Endodermal cell (in vitro differentiated cells): ENCODE measurements at regions not wholly inside any gene's neighbourhood (a gene's known extent, or its start where the extent isn't known, plus 50 kb on each side); places are given as distances from the start of the nearest gene placed in this dataset.

Experiments
- DNase-seq: peaks from one replicate; pipeline ENCODE4 v3.0.0-alpha.2; 2017
- H3K27ac ChIP-seq: 2 replicates; pipeline ENCODE4 v1.5.1; 2013; ENCODE audit warnings: mild to moderate bottlenecking, low read depth, low read length, moderate library complexity
- H3K27me3 ChIP-seq: 2 replicates; pipeline ENCODE4 v1.6.1; 2013; ENCODE audit warnings: mild to moderate bottlenecking, low read length, moderate library complexity; ENCODE audit not compliant: insufficient read depth, control insufficient read depth, poor library complexity, severe bottlenecking
- H3K36me3 ChIP-seq: 2 replicates; pipeline ENCODE4 v1.7.0; 2013; ENCODE audit warnings: mild to moderate bottlenecking, low read length, moderate library complexity; ENCODE audit not compliant: control insufficient read depth, insufficient read depth
- H3K4me1 ChIP-seq: one replicate; pipeline ENCODE4 v1.7.0; 2013; ENCODE audit warnings: low read length; ENCODE audit not compliant: control insufficient read depth, insufficient read depth
- H3K4me3 ChIP-seq: 2 replicates; pipeline ENCODE4 v1.5.1; 2013; ENCODE audit warnings: mild to moderate bottlenecking, low read length, moderate library complexity
- H3K9ac ChIP-seq: 2 replicates; pipeline ENCODE4 v1.6.1; 2013; ENCODE audit warnings: mild to moderate bottlenecking, low read length, moderate library complexity; ENCODE audit not compliant: poor library complexity, severe bottlenecking; ENCODE audit errors: extremely low read depth
- H3K9me3 ChIP-seq: 2 replicates; pipeline ENCODE4 v1.6.1; 2013; ENCODE audit warnings: mild to moderate bottlenecking, low read length, moderate library complexity; ENCODE audit not compliant: control insufficient read depth
- H3K27ac Mint-ChIP-seq: 2 replicates; pipeline ENCODE4 v1.8.0; 2020; ENCODE audit warnings: mixed read lengths
- H3K27me3 Mint-ChIP-seq: 2 replicates; pipeline ENCODE4 v1.8.0; 2021; ENCODE audit warnings: mild to moderate bottlenecking, mixed read lengths; ENCODE audit not compliant: insufficient read depth
- H3K36me3 Mint-ChIP-seq: 2 replicates; pipeline ENCODE4 v1.8.0; 2020; ENCODE audit warnings: low read depth, mixed read lengths
- H3K4me1 Mint-ChIP-seq: 2 replicates; pipeline ENCODE4 v1.8.0; 2020; ENCODE audit warnings: mixed read lengths
- H3K4me3 Mint-ChIP-seq: 2 replicates; pipeline ENCODE4 v1.8.0; 2020; ENCODE audit warnings: mild to moderate bottlenecking, moderate library complexity, mixed read lengths
- H3K9me3 Mint-ChIP-seq: 2 replicates; pipeline ENCODE4 v1.8.0; 2020; ENCODE audit warnings: mild to moderate bottlenecking, mixed read lengths
- WGBS, 2 experiments: methylation state at CpG; one replicate each; pipeline versions ENCODE4 v1.1.5 to v1.1.7; 2013; ENCODE audit warnings: missing lambda C conversion rate in 2 of 2, mixed read lengths in 1 of 2; ENCODE audit not compliant: insufficient coverage in 1 of 2, insufficient read length in 1 of 2; 5-methylcytosine and 5-hydroxymethylcytosine counted together
- TF ChIP-seq, protein P1 (sequence below): fragments of 200-600 bp; sonication (generic); conservative IDR thresholded peaks from 2 replicates; pipeline ENCODE4 v1.5.0; 2021; ENCODE audit warnings: antibody characterized with exemption, mild to moderate bottlenecking

DNA sequence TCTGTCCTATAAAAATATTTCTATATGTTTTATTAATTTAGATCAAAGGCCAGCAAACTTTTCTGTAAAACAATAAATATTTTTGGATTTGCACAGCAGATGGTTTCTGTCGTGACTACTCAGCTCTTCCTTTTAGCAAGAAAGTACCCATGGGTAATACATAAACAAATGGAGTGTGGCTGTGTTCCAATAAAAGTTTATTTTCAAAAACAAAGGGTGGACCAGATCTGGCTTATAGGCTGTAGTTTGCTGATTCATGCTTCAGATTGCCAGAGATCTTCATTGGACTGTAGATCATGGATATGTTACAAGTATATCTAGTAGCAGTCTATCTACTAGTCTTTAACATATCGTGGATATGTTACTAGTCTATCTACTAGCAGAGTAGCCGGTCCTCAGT lies 590.5 kb downstream of the CSNK1G3 start:
- WGBS, 2 experiments: 98 to 100% methylated on average over 1 to 2 of the region's 3 CpGs
- H3K4me3 Mint-ChIP-seq: no peak overlapping the region
- H3K27ac ChIP-seq: no peak overlapping the region

GRCh38 chr5:124093658-124094057 lies 581.7 kb downstream of the CSNK1G3 start:
- Mint-ChIP-seq H3K27ac (no peak overlapping the region), H3K4me3 (no peak overlapping the region), H3K4me1 (peaks cover 1% of the 10 kb centered on the region), H3K36me3 (no peaks in the 10 kb centered on the region), H3K27me3 (no peaks in the 10 kb centered on the region), H3K9me3 (peaks cover 21% of the 10 kb centered on the region)
- Histone ChIP-seq H3K4me3 (no peak overlapping the region), H3K9me3 (peaks cover 21% of the 10 kb centered on the region), H3K36me3 (no peaks in the 10 kb centered on the region), H3K9ac (no peak overlapping the region), H3K27ac (no peak overlapping the region), H3K4me1 (no peaks in the 10 kb centered on the region), H3K27me3 (no peaks in the 10 kb centered on the region)
- DNase-seq: no peak
- TF ChIP-seq, protein P1, sequence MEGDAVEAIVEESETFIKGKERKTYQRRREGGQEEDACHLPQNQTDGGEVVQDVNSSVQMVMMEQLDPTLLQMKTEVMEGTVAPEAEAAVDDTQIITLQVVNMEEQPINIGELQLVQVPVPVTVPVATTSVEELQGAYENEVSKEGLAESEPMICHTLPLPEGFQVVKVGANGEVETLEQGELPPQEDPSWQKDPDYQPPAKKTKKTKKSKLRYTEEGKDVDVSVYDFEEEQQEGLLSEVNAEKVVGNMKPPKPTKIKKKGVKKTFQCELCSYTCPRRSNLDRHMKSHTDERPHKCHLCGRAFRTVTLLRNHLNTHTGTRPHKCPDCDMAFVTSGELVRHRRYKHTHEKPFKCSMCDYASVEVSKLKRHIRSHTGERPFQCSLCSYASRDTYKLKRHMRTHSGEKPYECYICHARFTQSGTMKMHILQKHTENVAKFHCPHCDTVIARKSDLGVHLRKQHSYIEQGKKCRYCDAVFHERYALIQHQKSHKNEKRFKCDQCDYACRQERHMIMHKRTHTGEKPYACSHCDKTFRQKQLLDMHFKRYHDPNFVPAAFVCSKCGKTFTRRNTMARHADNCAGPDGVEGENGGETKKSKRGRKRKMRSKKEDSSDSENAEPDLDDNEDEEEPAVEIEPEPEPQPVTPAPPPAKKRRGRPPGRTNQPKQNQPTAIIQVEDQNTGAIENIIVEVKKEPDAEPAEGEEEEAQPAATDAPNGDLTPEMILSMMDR: no peak
- 71% methylated on average over 1 of the region's 1 CpG; no CpG with 5 or more reads in 1 of the 2 experiments for WGBS, 2 experiments

More for the DNA sequence above, 590.5 kb downstream of the CSNK1G3 start:
- no peak overlapping the region for H3K9ac ChIP-seq
- no peaks in the 10 kb centered on the region for H3K9me3 Mint-ChIP-seq
- no peak overlapping the region for H3K4me3 ChIP-seq
- H3K27ac Mint-ChIP-seq: no peak overlapping the region
- no peaks in the 10 kb centered on the region for H3K4me1 ChIP-seq
- no peaks in the 10 kb centered on the region for H3K27me3 Mint-ChIP-seq
- H3K36me3 Mint-ChIP-seq: no peaks in the 10 kb centered on the region
- no peaks in the 10 kb centered on the region for H3K9me3 ChIP-seq
- H3K36me3 ChIP-seq: no peaks in the 10 kb centered on the region
- no peak for DNase-seq
- no peaks in the 10 kb centered on the region for H3K27me3 ChIP-seq
- H3K4me1 Mint-ChIP-seq: no peaks in the 10 kb centered on the region
- TF ChIP-seq, protein P1: no peak

DNA sequence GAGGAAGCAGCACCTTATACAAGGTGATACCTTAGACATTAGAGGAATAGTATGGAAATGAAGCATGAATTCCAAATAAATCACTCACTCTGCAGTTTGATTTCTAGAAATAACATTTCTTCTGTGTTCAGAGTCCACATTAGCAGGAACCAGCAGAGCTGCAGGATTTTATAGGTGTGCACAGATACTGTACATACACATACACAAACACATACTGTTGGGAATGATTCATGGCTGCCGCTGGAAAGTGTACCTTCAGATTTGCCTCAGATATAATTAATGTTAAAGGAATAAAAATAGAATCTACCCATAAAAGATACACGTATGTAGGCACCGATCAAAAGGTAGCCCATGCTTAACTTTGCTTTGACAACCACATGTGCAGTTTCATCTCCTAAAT lies 578.1 kb downstream of the CSNK1G3 start:
- H3K36me3 ChIP-seq: no peaks in the 10 kb centered on the region
- no peak for DNase-seq
- peaks cover 18% of the 10 kb centered on the region for H3K4me1 Mint-ChIP-seq
- H3K36me3 Mint-ChIP-seq: no peaks in the 10 kb centered on the region
- no peak overlapping the region for H3K27ac Mint-ChIP-seq
- H3K9me3 ChIP-seq: peaks cover 20% of the 10 kb centered on the region
- no peak overlapping the region for H3K27ac ChIP-seq
- no peak overlapping the region for H3K4me3 ChIP-seq
- TF ChIP-seq, protein P1: no peak
- H3K9me3 Mint-ChIP-seq: peaks cover 14% of the 10 kb centered on the region
- peaks cover 5% of the 10 kb centered on the region for H3K4me1 ChIP-seq
- H3K27me3 ChIP-seq: no peaks in the 10 kb centered on the region
- 100% methylated on average over 2 of the region's 3 CpGs for WGBS, 2 experiments
- no peak overlapping the region for H3K9ac ChIP-seq
- H3K27me3 Mint-ChIP-seq: no peaks in the 10 kb centered on the region
- H3K4me3 Mint-ChIP-seq: no peak overlapping the region
